GM10248 (cell line): ENCODE measurements at regions not wholly inside any gene's neighbourhood (a gene's known extent, or its start where the extent isn't known, plus 50 kb on each side); places are given as distances from the start of the nearest gene placed in this dataset.

ENCODE experiments used
- CTCF ChIA-PET: fragments of 300-600 bp; sonication (Branson Sonifier 250); formaldehyde crosslinking; extraction: SDS; loops from one replicate; lab custom pipeline; 2021; ENCODE audit warnings: antibody characterized with exemption; lab: Yijun Ruan, JAX
- POLR2A ChIA-PET: fragments of 350-650 bp; sonication (Branson Sonifier 250); formaldehyde crosslinking; extraction: SDS; loops from one replicate; lab custom pipeline; 2020; ENCODE audit warnings: antibody characterized with exemption; lab: Yijun Ruan, JAX
- DNase-seq: peaks from one replicate; pipeline ENCODE4 v3.0.0; 2012; ENCODE audit errors: extremely low spot score
- CTCF ChIP-seq: IDR thresholded peaks from 2 replicates; pipeline ENCODE4 v1.5.1; 2012; ENCODE audit warnings: mild to moderate bottlenecking, low read depth; ENCODE audit errors: extremely low read depth, missing control alignments, control extremely low read depth

- DNase-seq, result no peak
- CTCF ChIA-PET, result no interaction called here
- no peak for TF ChIP-seq CTCF
- POLR2A ChIA-PET, result no interaction called here
Observed at GRCh38 chr22:49271369-49271727, 556.3 kb downstream of the BRD1 start.

- ChIA-PET POLR2A (no interaction called here), CTCF (no interaction called here)
- no peak for DNase-seq
- no peak for TF ChIP-seq CTCF
Observed at GRCh38 chr22:49270595-49271368, 556.9 kb downstream of the BRD1 start.

GRCh38 chr22:49269928-49270327 lies 557.7 kb downstream of the BRD1 start:
- ChIA-PET POLR2A (no interaction called here), CTCF (no interaction called here)
- no peak for TF ChIP-seq CTCF
- DNase-seq, result no peak

- ChIA-PET POLR2A (no interaction called here), CTCF (no interaction called here)
- no peak for TF ChIP-seq CTCF
- no peak for DNase-seq
Observed at GRCh38 chr22:49269371-49269770, 558.3 kb downstream of the BRD1 start.

- no peak for DNase-seq
- ChIA-PET POLR2A (no interaction called here), CTCF (no interaction called here)
- TF ChIP-seq CTCF, result no peak
Observed at GRCh38 chr22:49268924-49269323, 558.7 kb downstream of the BRD1 start.

- POLR2A ChIA-PET, result no interaction called here
- CTCF ChIA-PET, result no interaction called here
- no peak for TF ChIP-seq CTCF
- no peak for DNase-seq
Observed at GRCh38 chr22:49267996-49268395, 559.7 kb downstream of the BRD1 start.
